Hematopoietic multipotent progenitor cell treated with erythropoietin and hydrocortisone succinate and interleukin-3 and kit ligand, for 17 days (in vitro differentiated cells): ENCODE measurements at regions not wholly inside any gene's neighbourhood (a gene's known extent, or its start where the extent isn't known, plus 50 kb on each side); places are given as distances from the start of the nearest gene placed in this dataset.

ENCODE experiments used
- DNase-seq: peaks from one replicate; pipeline ENCODE4 v3.0.0-alpha.2; 2015; ENCODE audit warnings: low spot score

GRCh38 chr4:188839704-188840103, 700.5 kb downstream of the TRIML1 start:
- no peak for DNase-seq

- DNase-seq: no peak
Observed at GRCh38 chr4:188841523-188841922, 702.3 kb downstream of the TRIML1 start.

GRCh38 chr4:188854436-188854835, 715.2 kb downstream of the TRIML1 start:
- no peak for DNase-seq

GRCh38 chr4:188858696-188859095, 719.5 kb downstream of the TRIML1 start:
- no peak for DNase-seq

- no peak for DNase-seq
Observed at GRCh38 chr4:188864741-188865140, 725.5 kb downstream of the TRIML1 start.

GRCh38 chr4:188867796-188868195, 728.6 kb downstream of the TRIML1 start:
- DNase-seq: no peak

GRCh38 chr4:188869581-188869980, 730.3 kb downstream of the TRIML1 start:
- no peak for DNase-seq

GRCh38 chr4:188872809-188873208, 733.6 kb downstream of the TRIML1 start:
- DNase-seq: no peak

GRCh38 chr4:188876881-188877280, 737.6 kb downstream of the TRIML1 start:
- no peak for DNase-seq

GRCh38 chr4:188879598-188879997, 740.4 kb downstream of the TRIML1 start:
- DNase-seq: no peak

GRCh38 chr4:188887905-188888304, 748.7 kb downstream of the TRIML1 start:
- no peak for DNase-seq

GRCh38 chr4:188892837-188893236, 753.6 kb downstream of the TRIML1 start:
- no peak for DNase-seq

- no peak for DNase-seq
Observed at GRCh38 chr4:188903986-188904385, 764.7 kb downstream of the TRIML1 start.

GRCh38 chr4:188904617-188905016, 765.4 kb downstream of the TRIML1 start:
- DNase-seq: no peak

GRCh38 chr4:188905248-188905647, 766.0 kb downstream of the TRIML1 start:
- DNase-seq: no peak

- no peak for DNase-seq
Observed at GRCh38 chr4:188911199-188911598, 772.0 kb downstream of the TRIML1 start.

GRCh38 chr4:188911707-188912106, 772.5 kb downstream of the TRIML1 start:
- DNase-seq: no peak

GRCh38 chr4:188915175-188915574, 775.9 kb downstream of the TRIML1 start:
- no peak for DNase-seq

GRCh38 chr4:188918787-188919186, 779.5 kb downstream of the TRIML1 start:
- no peak for DNase-seq

GRCh38 chr4:188930822-188931221, 791.6 kb downstream of the TRIML1 start:
- no peak for DNase-seq

GRCh38 chr4:188934320-188934962, 795.2 kb downstream of the TRIML1 start:
- DNase-seq: no peak

GRCh38 chr4:188941524-188942119, 802.4 kb downstream of the TRIML1 start:
- DNase-seq: no peak

GRCh38 chr4:188942606-188943005, 803.4 kb downstream of the TRIML1 start:
- no peak for DNase-seq

GRCh38 chr4:188949596-188949995, 810.4 kb downstream of the TRIML1 start:
- DNase-seq: no peak
